ENCODE measurements at regions not wholly inside any gene's neighbourhood (a gene's known extent, or its start where the extent isn't known, plus 50 kb on each side); places are given as distances from the start of the nearest gene placed in this dataset.

DNA sequence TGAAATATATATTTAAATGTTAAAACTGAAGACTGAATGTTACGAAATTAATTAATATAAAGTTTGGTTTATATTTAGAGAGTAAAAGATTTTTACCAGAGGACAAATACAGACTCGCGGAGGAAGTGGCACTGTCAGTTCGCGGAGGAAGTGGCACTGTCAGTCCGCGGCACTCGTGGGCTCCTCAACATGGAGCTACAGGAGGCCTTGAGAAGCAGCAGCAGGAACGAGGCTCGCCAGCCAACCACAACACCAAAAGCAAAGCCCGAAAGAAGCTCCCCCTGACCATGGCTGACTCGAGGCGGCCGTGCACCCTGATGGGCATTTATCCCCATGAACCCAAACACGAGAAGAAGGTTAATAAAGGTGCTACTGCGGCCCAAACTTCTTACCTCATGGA lies 125.3 kb upstream of the PABPC4L start:
- TF ChIP-seq, protein P1, sequence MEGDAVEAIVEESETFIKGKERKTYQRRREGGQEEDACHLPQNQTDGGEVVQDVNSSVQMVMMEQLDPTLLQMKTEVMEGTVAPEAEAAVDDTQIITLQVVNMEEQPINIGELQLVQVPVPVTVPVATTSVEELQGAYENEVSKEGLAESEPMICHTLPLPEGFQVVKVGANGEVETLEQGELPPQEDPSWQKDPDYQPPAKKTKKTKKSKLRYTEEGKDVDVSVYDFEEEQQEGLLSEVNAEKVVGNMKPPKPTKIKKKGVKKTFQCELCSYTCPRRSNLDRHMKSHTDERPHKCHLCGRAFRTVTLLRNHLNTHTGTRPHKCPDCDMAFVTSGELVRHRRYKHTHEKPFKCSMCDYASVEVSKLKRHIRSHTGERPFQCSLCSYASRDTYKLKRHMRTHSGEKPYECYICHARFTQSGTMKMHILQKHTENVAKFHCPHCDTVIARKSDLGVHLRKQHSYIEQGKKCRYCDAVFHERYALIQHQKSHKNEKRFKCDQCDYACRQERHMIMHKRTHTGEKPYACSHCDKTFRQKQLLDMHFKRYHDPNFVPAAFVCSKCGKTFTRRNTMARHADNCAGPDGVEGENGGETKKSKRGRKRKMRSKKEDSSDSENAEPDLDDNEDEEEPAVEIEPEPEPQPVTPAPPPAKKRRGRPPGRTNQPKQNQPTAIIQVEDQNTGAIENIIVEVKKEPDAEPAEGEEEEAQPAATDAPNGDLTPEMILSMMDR (IDR thresholded peaks at IDR 0.05; ENCODE audit: control extremely low read depth, extremely low read depth), result no peak
- peaks cover 0 to 4% (median 0%) of the 10 kb centered on the region in 5 donors for H3K4me1 ChIP-seq (ENCODE audit: control insufficient read depth in 5 of 5, insufficient read depth in 5 of 5, low read length in 5 of 5)
- H3K27ac ChIP-seq (ENCODE audit: low read depth in 1 of 2, low read length in 1 of 2), result no peak overlapping the region
- 94% methylated on average over 16 of the region's 16 CpGs for WGBS, 2 donors
- no peaks in the 10 kb centered on the region for H3K36me3 ChIP-seq (ENCODE audit: control insufficient read depth in 4 of 4, insufficient read depth in 4 of 4, low read length in 4 of 4)
- H3K9me3 ChIP-seq (ENCODE audit: control insufficient read depth in 4 of 4, insufficient read depth in 3 of 4, low read length in 3 of 4), result peaks cover 0 to 12% (median 0%) of the 10 kb centered on the region in 4 donors
- ATAC-seq (ENCODE audit: insufficient read depth, low FRiP score) (no peak), DNase-seq (no peak)
- H3K4me3 ChIP-seq, result no peak overlapping the region
- H3K27me3 ChIP-seq (ENCODE audit: control insufficient read depth in 3 of 3, insufficient read depth in 3 of 3, low read length in 2 of 3), result no peaks in the 10 kb centered on the region
- H3K9ac ChIP-seq (ENCODE audit: insufficient read depth in 1 of 2, low read length in 2 of 2), result no peak overlapping the region

DNA sequence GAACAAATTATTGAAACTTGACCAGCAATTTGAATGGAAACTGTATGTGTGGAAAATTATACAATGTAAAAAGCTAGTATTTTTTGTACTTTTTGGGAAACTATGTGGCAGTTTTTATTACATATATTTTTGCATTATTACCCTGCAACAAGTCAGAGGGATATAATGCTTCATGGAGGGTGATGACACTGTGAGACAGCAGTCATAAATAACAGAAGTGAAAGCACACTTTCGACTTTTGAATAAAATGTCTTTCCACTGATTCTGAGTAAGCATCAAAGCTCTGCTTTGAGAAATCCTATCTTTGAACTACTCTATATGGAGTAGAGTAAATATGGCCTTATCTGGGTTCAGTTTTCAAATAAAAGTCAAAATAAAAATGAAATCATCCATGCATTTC lies 122.6 kb upstream of the PABPC4L start:
- peaks cover 0 to 12% (median 0%) of the 10 kb centered on the region in 4 donors for H3K9me3 ChIP-seq (ENCODE audit: control insufficient read depth in 4 of 4, insufficient read depth in 3 of 4, low read length in 3 of 4)
- H3K4me1 ChIP-seq (ENCODE audit: control insufficient read depth in 5 of 5, insufficient read depth in 5 of 5, low read length in 5 of 5), result no peaks in the 10 kb centered on the region
- no peak overlapping the region for H3K9ac ChIP-seq (ENCODE audit: insufficient read depth in 1 of 2, low read length in 2 of 2)
- H3K27me3 ChIP-seq (ENCODE audit: control insufficient read depth in 3 of 3, insufficient read depth in 3 of 3, low read length in 2 of 3), result no peaks in the 10 kb centered on the region
- no peak overlapping the region for H3K27ac ChIP-seq (ENCODE audit: low read depth in 1 of 2, low read length in 1 of 2)
- WGBS, 2 donors, result 78 to 87% methylated on average over 1 of the region's 1 CpG
- TF ChIP-seq, protein P1 (IDR thresholded peaks at IDR 0.05; ENCODE audit: control extremely low read depth, extremely low read depth), result no peak
- no peak overlapping the region for H3K4me3 ChIP-seq
- DNase-seq, result no peak
- ATAC-seq (ENCODE audit: insufficient read depth, low FRiP score), result no peak
- H3K36me3 ChIP-seq (ENCODE audit: control insufficient read depth in 4 of 4, insufficient read depth in 4 of 4, low read length in 4 of 4), result no peaks in the 10 kb centered on the region

DNA sequence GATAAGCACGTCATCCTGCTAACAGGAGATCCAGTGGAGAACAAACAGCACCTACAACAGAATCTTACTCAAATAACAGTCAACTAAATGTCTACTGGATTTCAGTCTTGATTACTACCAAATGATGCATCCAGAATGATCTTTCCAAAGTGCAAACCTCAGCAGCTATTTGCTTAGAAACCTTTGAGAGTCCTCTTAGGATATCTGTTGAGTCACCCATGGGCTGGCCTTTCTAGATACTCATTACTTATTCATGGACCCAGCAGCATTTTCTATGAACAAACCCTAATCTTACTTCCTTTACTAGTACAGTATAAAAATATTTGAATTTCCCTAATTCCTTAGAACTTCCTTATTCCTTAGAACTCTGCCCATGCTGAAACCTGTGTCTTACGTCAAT lies 118.5 kb upstream of the PABPC4L start:
- no peaks in the 10 kb centered on the region for H3K27me3 ChIP-seq (ENCODE audit: control insufficient read depth in 3 of 3, insufficient read depth in 3 of 3, low read length in 2 of 3)
- no peaks in the 10 kb centered on the region for H3K9me3 ChIP-seq (ENCODE audit: control insufficient read depth in 4 of 4, insufficient read depth in 3 of 4, low read length in 3 of 4)
- no peak overlapping the region for H3K9ac ChIP-seq (ENCODE audit: insufficient read depth in 1 of 2, low read length in 2 of 2)
- ATAC-seq (ENCODE audit: insufficient read depth, low FRiP score) (no peak), DNase-seq (no peak)
- no peak overlapping the region for H3K27ac ChIP-seq (ENCODE audit: low read depth in 1 of 2, low read length in 1 of 2)
- 33 to 38% methylated on average over 2 of the region's 2 CpGs for WGBS, 2 donors
- H3K4me3 ChIP-seq, result no peak overlapping the region
- H3K36me3 ChIP-seq (ENCODE audit: control insufficient read depth in 4 of 4, insufficient read depth in 4 of 4, low read length in 4 of 4), result no peaks in the 10 kb centered on the region
- TF ChIP-seq, protein P1 (IDR thresholded peaks at IDR 0.05; ENCODE audit: control extremely low read depth, extremely low read depth), result no peak
- no peaks in the 10 kb centered on the region for H3K4me1 ChIP-seq (ENCODE audit: control insufficient read depth in 5 of 5, insufficient read depth in 5 of 5, low read length in 5 of 5)

DNA sequence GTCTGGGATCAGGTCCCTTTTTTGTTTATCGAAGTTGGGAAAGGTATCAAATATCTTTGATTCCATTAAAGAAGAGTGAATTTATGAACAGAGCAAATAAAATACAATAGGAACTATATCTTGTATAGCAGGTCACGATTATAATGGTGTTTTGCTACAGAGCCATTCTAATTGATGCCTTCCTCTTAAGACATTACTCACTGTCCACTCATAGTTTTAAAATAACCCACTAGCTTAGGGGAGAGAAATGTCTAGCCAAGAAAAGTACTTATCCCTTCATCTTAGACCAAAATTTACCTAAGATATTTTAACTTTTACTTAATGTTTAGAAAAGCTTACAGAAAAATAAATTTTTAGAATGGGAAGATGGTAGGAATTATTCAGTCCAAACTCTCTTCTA lies 112.0 kb upstream of the PABPC4L start:
- H3K27ac ChIP-seq (ENCODE audit: low read depth in 1 of 2, low read length in 1 of 2), result no peak overlapping the region
- DNase-seq (no peak), ATAC-seq (ENCODE audit: insufficient read depth, low FRiP score) (no peak)
- H3K36me3 ChIP-seq (ENCODE audit: control insufficient read depth in 4 of 4, insufficient read depth in 4 of 4, low read length in 4 of 4), result no peaks in the 10 kb centered on the region
- no peaks in the 10 kb centered on the region for H3K9me3 ChIP-seq (ENCODE audit: control insufficient read depth in 4 of 4, insufficient read depth in 3 of 4, low read length in 3 of 4)
- TF ChIP-seq, protein P1 (IDR thresholded peaks at IDR 0.05; ENCODE audit: control extremely low read depth, extremely low read depth), result no peak
- H3K4me3 ChIP-seq, result no peak overlapping the region
- no peak overlapping the region for H3K9ac ChIP-seq (ENCODE audit: insufficient read depth in 1 of 2, low read length in 2 of 2)
- no peaks in the 10 kb centered on the region for H3K4me1 ChIP-seq (ENCODE audit: control insufficient read depth in 5 of 5, insufficient read depth in 5 of 5, low read length in 5 of 5)
- no peaks in the 10 kb centered on the region for H3K27me3 ChIP-seq (ENCODE audit: control insufficient read depth in 3 of 3, insufficient read depth in 3 of 3, low read length in 2 of 3)
- 75 to 80% methylated on average over 2 of the region's 2 CpGs for WGBS, 2 donors
